H1 (cell line): ENCODE measurements at regions not wholly inside any gene's neighbourhood (a gene's known extent, or its start where the extent isn't known, plus 50 kb on each side); places are given as distances from the start of the nearest gene placed in this dataset.

Experiments
- BACH1 ChIP-seq: IDR thresholded peaks from 2 replicates; pipeline ENCODE4 v1.6.1; 2012; ENCODE audit warnings: low read length, improper control_type of control experiment
- EZH2 ChIP-seq: fragments of 200-600 bp; sonication (generic); IDR thresholded peaks from 2 replicates; pipeline ENCODE4 v1.7.1; 2012; ENCODE audit warnings: low read depth, mild to moderate bottlenecking, moderate library complexity, low read length, inconsistent platforms; ENCODE audit not compliant: severe bottlenecking
- NANOG ChIP-seq: IDR thresholded peaks from 2 replicates; pipeline ENCODE4 v1.6.1; 2011; ENCODE audit warnings: low read length, low read depth, mild to moderate bottlenecking, inconsistent platforms; ENCODE audit not compliant: insufficient read depth, poor library complexity, severe bottlenecking
- SP1 ChIP-seq: IDR thresholded peaks from 2 replicates; pipeline ENCODE4 v1.6.1; 2011; ENCODE audit warnings: low read depth, low read length
- TF ChIP-seq, protein P1 (sequence below): fragments of 300-600 bp; sonication (generic); IDR thresholded peaks from 2 replicates; pipeline ENCODE4 v1.7.1; 2012; ENCODE audit warnings: low read length, moderate library complexity, mild to moderate bottlenecking, inconsistent platforms; ENCODE audit not compliant: insufficient replicate concordance
- TF ChIP-seq, protein P2 (sequence below): IDR thresholded peaks from 2 replicates; pipeline ENCODE4 v1.6.1; 2011; ENCODE audit warnings: low read depth, mild to moderate bottlenecking, low read length; ENCODE audit not compliant: insufficient read depth

DNA sequence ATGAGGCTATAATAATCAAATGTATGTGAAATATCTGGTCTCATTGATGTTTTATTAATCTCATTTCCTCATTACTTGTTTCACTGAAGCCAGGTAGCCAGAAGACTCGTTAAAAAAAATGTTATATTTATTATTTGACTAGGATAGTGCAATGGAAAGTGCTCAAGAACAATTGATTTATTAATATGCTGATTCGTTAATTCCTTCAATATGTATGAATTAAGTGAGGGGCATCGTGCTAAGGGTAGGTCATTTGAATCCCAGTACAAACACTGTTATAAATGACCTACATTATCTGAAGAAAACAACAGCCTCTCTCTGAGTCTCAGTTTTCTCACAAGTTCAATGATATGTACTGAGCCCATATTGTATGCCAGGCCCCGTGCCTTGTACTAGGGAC lies 214.2 kb upstream of the GPRIN3 start (continued):
- TF ChIP-seq, protein P1, sequence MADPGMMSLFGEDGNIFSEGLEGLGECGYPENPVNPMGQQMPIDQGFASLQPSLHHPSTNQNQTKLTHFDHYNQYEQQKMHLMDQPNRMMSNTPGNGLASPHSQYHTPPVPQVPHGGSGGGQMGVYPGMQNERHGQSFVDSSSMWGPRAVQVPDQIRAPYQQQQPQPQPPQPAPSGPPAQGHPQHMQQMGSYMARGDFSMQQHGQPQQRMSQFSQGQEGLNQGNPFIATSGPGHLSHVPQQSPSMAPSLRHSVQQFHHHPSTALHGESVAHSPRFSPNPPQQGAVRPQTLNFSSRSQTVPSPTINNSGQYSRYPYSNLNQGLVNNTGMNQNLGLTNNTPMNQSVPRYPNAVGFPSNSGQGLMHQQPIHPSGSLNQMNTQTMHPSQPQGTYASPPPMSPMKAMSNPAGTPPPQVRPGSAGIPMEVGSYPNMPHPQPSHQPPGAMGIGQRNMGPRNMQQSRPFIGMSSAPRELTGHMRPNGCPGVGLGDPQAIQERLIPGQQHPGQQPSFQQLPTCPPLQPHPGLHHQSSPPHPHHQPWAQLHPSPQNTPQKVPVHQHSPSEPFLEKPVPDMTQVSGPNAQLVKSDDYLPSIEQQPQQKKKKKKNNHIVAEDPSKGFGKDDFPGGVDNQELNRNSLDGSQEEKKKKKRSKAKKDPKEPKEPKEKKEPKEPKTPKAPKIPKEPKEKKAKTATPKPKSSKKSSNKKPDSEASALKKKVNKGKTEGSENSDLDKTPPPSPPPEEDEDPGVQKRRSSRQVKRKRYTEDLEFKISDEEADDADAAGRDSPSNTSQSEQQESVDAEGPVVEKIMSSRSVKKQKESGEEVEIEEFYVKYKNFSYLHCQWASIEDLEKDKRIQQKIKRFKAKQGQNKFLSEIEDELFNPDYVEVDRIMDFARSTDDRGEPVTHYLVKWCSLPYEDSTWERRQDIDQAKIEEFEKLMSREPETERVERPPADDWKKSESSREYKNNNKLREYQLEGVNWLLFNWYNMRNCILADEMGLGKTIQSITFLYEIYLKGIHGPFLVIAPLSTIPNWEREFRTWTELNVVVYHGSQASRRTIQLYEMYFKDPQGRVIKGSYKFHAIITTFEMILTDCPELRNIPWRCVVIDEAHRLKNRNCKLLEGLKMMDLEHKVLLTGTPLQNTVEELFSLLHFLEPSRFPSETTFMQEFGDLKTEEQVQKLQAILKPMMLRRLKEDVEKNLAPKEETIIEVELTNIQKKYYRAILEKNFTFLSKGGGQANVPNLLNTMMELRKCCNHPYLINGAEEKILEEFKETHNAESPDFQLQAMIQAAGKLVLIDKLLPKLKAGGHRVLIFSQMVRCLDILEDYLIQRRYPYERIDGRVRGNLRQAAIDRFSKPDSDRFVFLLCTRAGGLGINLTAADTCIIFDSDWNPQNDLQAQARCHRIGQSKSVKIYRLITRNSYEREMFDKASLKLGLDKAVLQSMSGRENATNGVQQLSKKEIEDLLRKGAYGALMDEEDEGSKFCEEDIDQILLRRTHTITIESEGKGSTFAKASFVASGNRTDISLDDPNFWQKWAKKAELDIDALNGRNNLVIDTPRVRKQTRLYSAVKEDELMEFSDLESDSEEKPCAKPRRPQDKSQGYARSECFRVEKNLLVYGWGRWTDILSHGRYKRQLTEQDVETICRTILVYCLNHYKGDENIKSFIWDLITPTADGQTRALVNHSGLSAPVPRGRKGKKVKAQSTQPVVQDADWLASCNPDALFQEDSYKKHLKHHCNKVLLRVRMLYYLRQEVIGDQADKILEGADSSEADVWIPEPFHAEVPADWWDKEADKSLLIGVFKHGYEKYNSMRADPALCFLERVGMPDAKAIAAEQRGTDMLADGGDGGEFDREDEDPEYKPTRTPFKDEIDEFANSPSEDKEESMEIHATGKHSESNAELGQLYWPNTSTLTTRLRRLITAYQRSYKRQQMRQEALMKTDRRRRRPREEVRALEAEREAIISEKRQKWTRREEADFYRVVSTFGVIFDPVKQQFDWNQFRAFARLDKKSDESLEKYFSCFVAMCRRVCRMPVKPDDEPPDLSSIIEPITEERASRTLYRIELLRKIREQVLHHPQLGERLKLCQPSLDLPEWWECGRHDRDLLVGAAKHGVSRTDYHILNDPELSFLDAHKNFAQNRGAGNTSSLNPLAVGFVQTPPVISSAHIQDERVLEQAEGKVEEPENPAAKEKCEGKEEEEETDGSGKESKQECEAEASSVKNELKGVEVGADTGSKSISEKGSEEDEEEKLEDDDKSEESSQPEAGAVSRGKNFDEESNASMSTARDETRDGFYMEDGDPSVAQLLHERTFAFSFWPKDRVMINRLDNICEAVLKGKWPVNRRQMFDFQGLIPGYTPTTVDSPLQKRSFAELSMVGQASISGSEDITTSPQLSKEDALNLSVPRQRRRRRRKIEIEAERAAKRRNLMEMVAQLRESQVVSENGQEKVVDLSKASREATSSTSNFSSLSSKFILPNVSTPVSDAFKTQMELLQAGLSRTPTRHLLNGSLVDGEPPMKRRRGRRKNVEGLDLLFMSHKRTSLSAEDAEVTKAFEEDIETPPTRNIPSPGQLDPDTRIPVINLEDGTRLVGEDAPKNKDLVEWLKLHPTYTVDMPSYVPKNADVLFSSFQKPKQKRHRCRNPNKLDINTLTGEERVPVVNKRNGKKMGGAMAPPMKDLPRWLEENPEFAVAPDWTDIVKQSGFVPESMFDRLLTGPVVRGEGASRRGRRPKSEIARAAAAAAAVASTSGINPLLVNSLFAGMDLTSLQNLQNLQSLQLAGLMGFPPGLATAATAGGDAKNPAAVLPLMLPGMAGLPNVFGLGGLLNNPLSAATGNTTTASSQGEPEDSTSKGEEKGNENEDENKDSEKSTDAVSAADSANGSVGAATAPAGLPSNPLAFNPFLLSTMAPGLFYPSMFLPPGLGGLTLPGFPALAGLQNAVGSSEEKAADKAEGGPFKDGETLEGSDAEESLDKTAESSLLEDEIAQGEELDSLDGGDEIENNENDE: no peak
- TF ChIP-seq SP1: no peak
- no peak for TF ChIP-seq NANOG
- TF ChIP-seq, protein P2, sequence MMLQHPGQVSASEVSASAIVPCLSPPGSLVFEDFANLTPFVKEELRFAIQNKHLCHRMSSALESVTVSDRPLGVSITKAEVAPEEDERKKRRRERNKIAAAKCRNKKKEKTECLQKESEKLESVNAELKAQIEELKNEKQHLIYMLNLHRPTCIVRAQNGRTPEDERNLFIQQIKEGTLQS: no peak
- no peak for TF ChIP-seq BACH1
- TF ChIP-seq EZH2: no peak
